ENCODE measurements at regions not wholly inside any gene's neighbourhood (a gene's known extent, or its start where the extent isn't known, plus 50 kb on each side); places are given as distances from the start of the nearest gene placed in this dataset.

- Histone ChIP-seq H3K27ac (ENCODE audit: low read depth, low read length, poor library complexity, severe bottlenecking) (no peak overlapping the region), H3K79me2 (ENCODE audit: insufficient read depth, low read depth, low read length) (no peaks in the 10 kb centered on the region), H3K9me3 (ENCODE audit: low read length) (no peaks in the 10 kb centered on the region), H2AFZ (ENCODE audit: low read length) (no peak overlapping the region), H3K9me2 (ENCODE audit: insufficient read depth, low read length) (no peaks in the 10 kb centered on the region), H3K36me3 (ENCODE audit: insufficient read depth, low read length) (no peaks in the 10 kb centered on the region), H3K4me2 (ENCODE audit: low read length) (no peak overlapping the region), H4K20me1 (ENCODE audit: insufficient read depth, low read length) (no peaks in the 10 kb centered on the region), H3K4me3 (ENCODE audit: low read depth, low read length, poor library complexity, severe bottlenecking) (no peak overlapping the region), H3K4me1 (ENCODE audit: insufficient read depth, low read length, poor library complexity, severe bottlenecking) (peaks cover 9% of the 10 kb centered on the region)
- no peak for TF ChIP-seq EZH2phosphoT487 (IDR thresholded peaks at IDR 0.05; ENCODE audit: borderline replicate concordance, low read depth, low read length)
- TF ChIP-seq, protein P1, sequence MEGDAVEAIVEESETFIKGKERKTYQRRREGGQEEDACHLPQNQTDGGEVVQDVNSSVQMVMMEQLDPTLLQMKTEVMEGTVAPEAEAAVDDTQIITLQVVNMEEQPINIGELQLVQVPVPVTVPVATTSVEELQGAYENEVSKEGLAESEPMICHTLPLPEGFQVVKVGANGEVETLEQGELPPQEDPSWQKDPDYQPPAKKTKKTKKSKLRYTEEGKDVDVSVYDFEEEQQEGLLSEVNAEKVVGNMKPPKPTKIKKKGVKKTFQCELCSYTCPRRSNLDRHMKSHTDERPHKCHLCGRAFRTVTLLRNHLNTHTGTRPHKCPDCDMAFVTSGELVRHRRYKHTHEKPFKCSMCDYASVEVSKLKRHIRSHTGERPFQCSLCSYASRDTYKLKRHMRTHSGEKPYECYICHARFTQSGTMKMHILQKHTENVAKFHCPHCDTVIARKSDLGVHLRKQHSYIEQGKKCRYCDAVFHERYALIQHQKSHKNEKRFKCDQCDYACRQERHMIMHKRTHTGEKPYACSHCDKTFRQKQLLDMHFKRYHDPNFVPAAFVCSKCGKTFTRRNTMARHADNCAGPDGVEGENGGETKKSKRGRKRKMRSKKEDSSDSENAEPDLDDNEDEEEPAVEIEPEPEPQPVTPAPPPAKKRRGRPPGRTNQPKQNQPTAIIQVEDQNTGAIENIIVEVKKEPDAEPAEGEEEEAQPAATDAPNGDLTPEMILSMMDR (conservative IDR thresholded peaks at IDR 0.05; ENCODE audit: low read length): no peak
- ChIA-PET POLR2A (interaction anchor here (1.2 kb wide), 1 partner anchor 8 kb away, joined by 5 read pairs; no protein-coding TSS in a partner anchor), CTCF (ENCODE audit: unreplicated experiment) (no interaction called here)
- intact Hi-C loops (cut with micrococcal nuclease; ENCODE audit: unreplicated experiment): no loop called here
- BruUV-seq (replicated peaks): no TSS peak
- no peak for DNase-seq (ENCODE audit: low spot score)
These were observed 406.3 kb downstream of the COG6 start for GRCh38 chr13:40061466-40062450.

- Histone ChIP-seq H4K20me1 (ENCODE audit: insufficient read depth, low read length) (no peaks in the 10 kb centered on the region), H3K79me2 (ENCODE audit: insufficient read depth, low read depth, low read length) (no peaks in the 10 kb centered on the region), H2AFZ (ENCODE audit: low read length) (no peak overlapping the region), H3K9me2 (ENCODE audit: insufficient read depth, low read length) (no peaks in the 10 kb centered on the region), H3K36me3 (ENCODE audit: insufficient read depth, low read length) (no peaks in the 10 kb centered on the region), H3K9me3 (ENCODE audit: low read length) (no peaks in the 10 kb centered on the region), H3K4me2 (ENCODE audit: low read length) (no peak overlapping the region), H3K4me1 (ENCODE audit: insufficient read depth, low read length, poor library complexity, severe bottlenecking) (peaks cover 9% of the 10 kb centered on the region), H3K27ac (ENCODE audit: low read depth, low read length, poor library complexity, severe bottlenecking) (no peak overlapping the region), H3K4me3 (ENCODE audit: low read depth, low read length, poor library complexity, severe bottlenecking) (no peak overlapping the region)
- no peak for DNase-seq (ENCODE audit: low spot score)
- POLR2A ChIA-PET: interaction anchor here (0.5 to 0.7 kb wide), 2 partner anchors 405 to 613 kb away, joined by 3 read pairs; no protein-coding TSS in a partner anchor
- TF ChIP-seq, protein P1 (conservative IDR thresholded peaks at IDR 0.05; ENCODE audit: low read length): no peak
- no peak for TF ChIP-seq EZH2phosphoT487 (IDR thresholded peaks at IDR 0.05; ENCODE audit: borderline replicate concordance, low read depth, low read length)
- CTCF ChIA-PET (ENCODE audit: unreplicated experiment): interaction anchor here (0.8 kb wide), 1 partner anchor 15 kb away, joined by 3 read pairs; no protein-coding TSS in a partner anchor
- BruUV-seq (replicated peaks): no TSS peak
- intact Hi-C loops (cut with micrococcal nuclease; ENCODE audit: unreplicated experiment): no loop called here
These were observed 407.8 kb downstream of the COG6 start for GRCh38 chr13:40063278-40063698.

DNA sequence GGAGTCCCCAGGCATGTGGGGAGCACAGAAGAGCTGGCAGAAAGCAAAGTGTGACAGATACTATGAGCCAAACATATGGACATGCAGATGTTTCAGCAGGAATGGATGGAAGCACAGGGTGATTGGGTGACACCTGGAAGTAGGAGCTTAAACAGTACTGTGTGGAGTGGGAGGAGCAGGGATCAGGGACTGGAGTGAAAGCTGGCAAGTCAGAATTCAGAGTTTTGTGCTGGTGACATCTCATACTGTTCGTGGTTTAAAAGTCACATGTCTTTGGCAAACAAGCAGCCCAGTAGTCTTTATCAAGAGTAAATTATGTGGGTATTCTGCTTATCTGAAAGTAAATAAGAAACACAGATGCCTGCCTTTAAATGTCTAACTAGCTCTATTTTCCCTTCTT lies 408.2 kb downstream of the COG6 start:
- intact Hi-C loops (cut with micrococcal nuclease; ENCODE audit: unreplicated experiment): no loop called here

More for the DNA sequence above, 408.2 kb downstream of the COG6 start:
- H4K20me1 ChIP-seq (ENCODE audit: insufficient read depth, low read length): no peaks in the 10 kb centered on the region
- no peaks in the 10 kb centered on the region for H3K36me3 ChIP-seq (ENCODE audit: insufficient read depth, low read length)
- CTCF ChIA-PET (ENCODE audit: unreplicated experiment): interaction anchor here (0.8 kb wide), 1 partner anchor 15 kb away, joined by 3 read pairs; no protein-coding TSS in a partner anchor
- POLR2A ChIA-PET: no interaction called here
- no peaks in the 10 kb centered on the region for H3K9me2 ChIP-seq (ENCODE audit: insufficient read depth, low read length)
- TF ChIP-seq, protein P1 (conservative IDR thresholded peaks at IDR 0.05; ENCODE audit: low read length): no peak
- TF ChIP-seq EZH2phosphoT487 (IDR thresholded peaks at IDR 0.05; ENCODE audit: borderline replicate concordance, low read depth, low read length): no peak
- no peak overlapping the region for H3K4me3 ChIP-seq (ENCODE audit: low read depth, low read length, poor library complexity, severe bottlenecking)
- no peak overlapping the region for H3K4me2 ChIP-seq (ENCODE audit: low read length)
- no peak overlapping the region for H3K27ac ChIP-seq (ENCODE audit: low read depth, low read length, poor library complexity, severe bottlenecking)
- no peaks in the 10 kb centered on the region for H3K79me2 ChIP-seq (ENCODE audit: insufficient read depth, low read depth, low read length)
- no peak overlapping the region for H2AFZ ChIP-seq (ENCODE audit: low read length)
- H3K4me1 ChIP-seq (ENCODE audit: insufficient read depth, low read length, poor library complexity, severe bottlenecking): peaks cover 9% of the 10 kb centered on the region
- DNase-seq (ENCODE audit: low spot score): no peak
- BruUV-seq (replicated peaks): no TSS peak
- no peaks in the 10 kb centered on the region for H3K9me3 ChIP-seq (ENCODE audit: low read length)
